Vagina (tissue), 2 donors: ENCODE measurements at regions not wholly inside any gene's neighbourhood (a gene's known extent, or its start where the extent isn't known, plus 50 kb on each side); places are given as distances from the start of the nearest gene placed in this dataset.

Experiments
- CTCF ChIP-seq, 3 experiments: fragments of 450-650 bp in 2 of 3; fragments of 200-600 bp in 1 of 3; sonication (generic) in 1 of 3; IDR thresholded peaks; one replicate each; pipeline ENCODE4 v1.5.1; 2017 to 2019; ENCODE audit warnings: antibody characterized with exemption in 3 of 3, mild to moderate bottlenecking in 2 of 3, moderate library complexity in 2 of 3
- POLR2A ChIP-seq, 2 donors: fragments of 450-650 bp; IDR thresholded peaks; one replicate each; pipeline ENCODE4 v1.6.1; 2017; ENCODE audit warnings: antibody characterized with exemption in 2 of 2, mild to moderate bottlenecking in 2 of 2, moderate library complexity in 2 of 2
- POLR2AphosphoS5 ChIP-seq, 2 donors: sonication (generic); formaldehyde crosslinking; IDR thresholded peaks; one replicate each; pipeline ENCODE4 v1.9.0; 2017; ENCODE audit warnings: antibody characterized with exemption in 2 of 2, mild to moderate bottlenecking in 2 of 2, low read depth in 1 of 2; ENCODE audit not compliant: insufficient read depth in 1 of 2

GRCh38 chr3:115448851-115449250 is 174.5 kb upstream of the GAP43 start:
- TF ChIP-seq CTCF (IDR thresholded peaks at IDR 0.05) (no peak), POLR2AphosphoS5 (IDR thresholded peaks at IDR 0.05; ENCODE audit: insufficient read depth in 1 of 2, low read depth in 1 of 2) (no peak), POLR2A (IDR thresholded peaks at IDR 0.05) (no peak)
